ENCODE measurements at regions not wholly inside any gene's neighbourhood (a gene's known extent, or its start where the extent isn't known, plus 50 kb on each side); places are given as distances from the start of the nearest gene placed in this dataset.

- TF ChIP-seq, protein P1, sequence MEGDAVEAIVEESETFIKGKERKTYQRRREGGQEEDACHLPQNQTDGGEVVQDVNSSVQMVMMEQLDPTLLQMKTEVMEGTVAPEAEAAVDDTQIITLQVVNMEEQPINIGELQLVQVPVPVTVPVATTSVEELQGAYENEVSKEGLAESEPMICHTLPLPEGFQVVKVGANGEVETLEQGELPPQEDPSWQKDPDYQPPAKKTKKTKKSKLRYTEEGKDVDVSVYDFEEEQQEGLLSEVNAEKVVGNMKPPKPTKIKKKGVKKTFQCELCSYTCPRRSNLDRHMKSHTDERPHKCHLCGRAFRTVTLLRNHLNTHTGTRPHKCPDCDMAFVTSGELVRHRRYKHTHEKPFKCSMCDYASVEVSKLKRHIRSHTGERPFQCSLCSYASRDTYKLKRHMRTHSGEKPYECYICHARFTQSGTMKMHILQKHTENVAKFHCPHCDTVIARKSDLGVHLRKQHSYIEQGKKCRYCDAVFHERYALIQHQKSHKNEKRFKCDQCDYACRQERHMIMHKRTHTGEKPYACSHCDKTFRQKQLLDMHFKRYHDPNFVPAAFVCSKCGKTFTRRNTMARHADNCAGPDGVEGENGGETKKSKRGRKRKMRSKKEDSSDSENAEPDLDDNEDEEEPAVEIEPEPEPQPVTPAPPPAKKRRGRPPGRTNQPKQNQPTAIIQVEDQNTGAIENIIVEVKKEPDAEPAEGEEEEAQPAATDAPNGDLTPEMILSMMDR (IDR thresholded peaks at IDR 0.05; ENCODE audit: low read depth, low read length, poor library complexity, severe bottlenecking) = no peak
- no peak for TF ChIP-seq EZH2phosphoT487 (IDR thresholded peaks at IDR 0.05; ENCODE audit: borderline replicate concordance, low read length)
These were observed 111.9 kb downstream of the RAP2B start for GRCh38 chr3:153273767-153274435.
